Mucosa of descending colon (tissue), 3 donors: ENCODE measurements at regions not wholly inside any gene's neighbourhood (a gene's known extent, or its start where the extent isn't known, plus 50 kb on each side); places are given as distances from the start of the nearest gene placed in this dataset.

Source experiments
- ATAC-seq: fragments of 200-7000 bp; cut with Tn5 transposase; one replicate; pipeline ENCODE4 v1.9.1; 2020; ENCODE audit warnings: mild to moderate bottlenecking, moderate library complexity
- DNase-seq, 3 donors: peaks; one replicate each; pipeline ENCODE4 v3.0.0-alpha.2; 2020
- H3K36me3 ChIP-seq: fragments of 200-600 bp; one replicate; pipeline ENCODE4 v1.8.0; 2021; ENCODE audit warnings: low read depth, mild to moderate bottlenecking
- H3K4me1 ChIP-seq: fragments of 200-600 bp; one replicate; pipeline ENCODE4 v1.8.0; 2021; ENCODE audit warnings: low read depth, mild to moderate bottlenecking
- H3K4me3 ChIP-seq: fragments of 200-600 bp; one replicate; pipeline ENCODE4 v1.8.0; 2021; ENCODE audit warnings: mild to moderate bottlenecking
- H3K9me3 ChIP-seq: fragments of 200-600 bp; one replicate; pipeline ENCODE4 v1.8.0; 2021; ENCODE audit warnings: mild to moderate bottlenecking
- intact Hi-C, 2 donors: fragments of 100-400 bp; cut with DNase I in 1 of 2; cut with micrococcal nuclease in 1 of 2; formaldehyde crosslinking; loops; one replicate each; pipeline versions ENCODE4 v1.11.0 to v1.11.1; 2022; cut with DNase I, micrococcal nuclease
- TF ChIP-seq, protein P1 (sequence below): fragments of 200-600 bp; IDR thresholded peaks from one replicate; pipeline ENCODE4 v1.8.0; 2022; ENCODE audit warnings: antibody characterized with exemption, mild to moderate bottlenecking
- donor health status: DM: no; HTN: no; CAD: no; lungs with moderate emphysema.
- donor health status: DM: no; HTN: no; CAD: no.
- donor health status: DM: no; HTN: yes; CAD: no.

DNA sequence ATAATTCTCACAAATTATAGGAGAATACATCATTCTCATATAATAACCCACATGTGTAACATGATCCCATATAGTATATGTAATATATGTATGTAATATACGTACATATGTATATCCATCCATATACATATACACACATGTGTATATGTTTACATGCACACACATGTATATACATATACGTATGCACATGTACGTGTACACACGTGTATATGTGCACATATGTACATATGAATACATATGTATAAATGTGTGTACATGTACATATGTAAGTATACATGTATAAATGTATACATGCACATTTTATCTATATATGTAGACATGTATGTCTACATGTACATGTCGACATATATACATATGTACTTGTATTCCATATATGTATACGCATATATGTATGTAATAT lies 288.8 kb downstream of the NPIPA8 start:
- intact Hi-C loops, result no loop called here
- H3K36me3 ChIP-seq, result no peaks in the 10 kb centered on the region
- DNase-seq (no peak), ATAC-seq (no peak)
- H3K4me1 ChIP-seq, result peaks cover 18% of the 10 kb centered on the region
- H3K4me3 ChIP-seq, result no peak overlapping the region
- no peaks in the 10 kb centered on the region for H3K9me3 ChIP-seq
- TF ChIP-seq, protein P1, sequence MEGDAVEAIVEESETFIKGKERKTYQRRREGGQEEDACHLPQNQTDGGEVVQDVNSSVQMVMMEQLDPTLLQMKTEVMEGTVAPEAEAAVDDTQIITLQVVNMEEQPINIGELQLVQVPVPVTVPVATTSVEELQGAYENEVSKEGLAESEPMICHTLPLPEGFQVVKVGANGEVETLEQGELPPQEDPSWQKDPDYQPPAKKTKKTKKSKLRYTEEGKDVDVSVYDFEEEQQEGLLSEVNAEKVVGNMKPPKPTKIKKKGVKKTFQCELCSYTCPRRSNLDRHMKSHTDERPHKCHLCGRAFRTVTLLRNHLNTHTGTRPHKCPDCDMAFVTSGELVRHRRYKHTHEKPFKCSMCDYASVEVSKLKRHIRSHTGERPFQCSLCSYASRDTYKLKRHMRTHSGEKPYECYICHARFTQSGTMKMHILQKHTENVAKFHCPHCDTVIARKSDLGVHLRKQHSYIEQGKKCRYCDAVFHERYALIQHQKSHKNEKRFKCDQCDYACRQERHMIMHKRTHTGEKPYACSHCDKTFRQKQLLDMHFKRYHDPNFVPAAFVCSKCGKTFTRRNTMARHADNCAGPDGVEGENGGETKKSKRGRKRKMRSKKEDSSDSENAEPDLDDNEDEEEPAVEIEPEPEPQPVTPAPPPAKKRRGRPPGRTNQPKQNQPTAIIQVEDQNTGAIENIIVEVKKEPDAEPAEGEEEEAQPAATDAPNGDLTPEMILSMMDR, result no peak

GRCh38 chr16:18045356-18045755 lies 291.2 kb downstream of the NPIPA8 start:
- ATAC-seq (no peak), DNase-seq (no peak)
- Histone ChIP-seq H3K9me3 (no peaks in the 10 kb centered on the region), H3K4me1 (peaks cover 32% of the 10 kb centered on the region), H3K36me3 (no peaks in the 10 kb centered on the region), H3K4me3 (no peak overlapping the region)
- TF ChIP-seq, protein P1, result no peak
- intact Hi-C loops, result no loop called here

- TF ChIP-seq, protein P1, result no peak
- H3K4me3 ChIP-seq, result no peak overlapping the region
- no peaks in the 10 kb centered on the region for H3K36me3 ChIP-seq
- H3K4me1 ChIP-seq, result peaks cover 20% of the 10 kb centered on the region
- ATAC-seq (peak; percentile 96), DNase-seq (peak in 1 of 3 donors; percentile 41)
- H3K9me3 ChIP-seq, result no peaks in the 10 kb centered on the region
- intact Hi-C loops, result no loop called here
Measured at GRCh38 chr16:18041864-18042834, 294.4 kb downstream of the NPIPA8 start.

- no peak overlapping the region for H3K4me3 ChIP-seq
- H3K4me1 ChIP-seq, result peaks cover 20% of the 10 kb centered on the region
- intact Hi-C loops, result no loop called here
- no peak for ATAC-seq
- no peak for DNase-seq
- no peaks in the 10 kb centered on the region for H3K9me3 ChIP-seq
- H3K36me3 ChIP-seq, result no peaks in the 10 kb centered on the region
- TF ChIP-seq, protein P1, result no peak
Measured at GRCh38 chr16:18039931-18040330, 296.6 kb downstream of the NPIPA8 start.

DNA sequence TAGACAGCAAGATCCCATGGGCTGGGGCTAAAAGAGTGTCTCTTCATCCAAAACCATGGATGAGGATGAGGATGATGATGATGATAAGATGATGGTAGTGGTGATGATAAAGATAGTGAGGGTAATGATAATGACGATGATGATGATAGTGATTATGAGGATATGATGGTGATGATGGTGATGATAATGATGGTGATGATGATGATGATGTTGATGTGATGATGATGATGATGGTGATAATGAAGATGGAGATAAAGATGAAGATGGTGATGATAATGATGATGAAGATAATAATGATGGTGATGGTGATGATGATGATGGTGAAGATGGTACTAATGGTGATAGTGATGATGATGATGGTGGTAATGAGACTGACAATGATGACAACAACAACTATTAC lies 299.5 kb downstream of the NPIPA8 start:
- intact Hi-C loops, result no loop called here
- H3K4me1 ChIP-seq, result peaks cover 9% of the 10 kb centered on the region
- TF ChIP-seq, protein P1, result no peak
- no peaks in the 10 kb centered on the region for H3K9me3 ChIP-seq
- H3K4me3 ChIP-seq, result no peak overlapping the region
- no peaks in the 10 kb centered on the region for H3K36me3 ChIP-seq
- no peak for ATAC-seq
- DNase-seq, result no peak
